Daoy (cell line): ENCODE measurements at regions not wholly inside any gene's neighbourhood (a gene's known extent, or its start where the extent isn't known, plus 50 kb on each side); places are given as distances from the start of the nearest gene placed in this dataset.

Source experiments
- DNase-seq: peaks from one replicate; pipeline ENCODE4 v3.0.0-alpha.2; 2015; ENCODE audit warnings: low read depth

- no peak for DNase-seq
These were observed 218.3 kb downstream of the IRF8 start for GRCh38 chr16:86117235-86117634.

GRCh38 chr16:86117756-86118155 is 218.8 kb downstream of the IRF8 start:
- DNase-seq, result no peak

GRCh38 chr16:86118467-86119307 is 219.7 kb downstream of the IRF8 start:
- DNase-seq, result peak; percentile 54

DNA sequence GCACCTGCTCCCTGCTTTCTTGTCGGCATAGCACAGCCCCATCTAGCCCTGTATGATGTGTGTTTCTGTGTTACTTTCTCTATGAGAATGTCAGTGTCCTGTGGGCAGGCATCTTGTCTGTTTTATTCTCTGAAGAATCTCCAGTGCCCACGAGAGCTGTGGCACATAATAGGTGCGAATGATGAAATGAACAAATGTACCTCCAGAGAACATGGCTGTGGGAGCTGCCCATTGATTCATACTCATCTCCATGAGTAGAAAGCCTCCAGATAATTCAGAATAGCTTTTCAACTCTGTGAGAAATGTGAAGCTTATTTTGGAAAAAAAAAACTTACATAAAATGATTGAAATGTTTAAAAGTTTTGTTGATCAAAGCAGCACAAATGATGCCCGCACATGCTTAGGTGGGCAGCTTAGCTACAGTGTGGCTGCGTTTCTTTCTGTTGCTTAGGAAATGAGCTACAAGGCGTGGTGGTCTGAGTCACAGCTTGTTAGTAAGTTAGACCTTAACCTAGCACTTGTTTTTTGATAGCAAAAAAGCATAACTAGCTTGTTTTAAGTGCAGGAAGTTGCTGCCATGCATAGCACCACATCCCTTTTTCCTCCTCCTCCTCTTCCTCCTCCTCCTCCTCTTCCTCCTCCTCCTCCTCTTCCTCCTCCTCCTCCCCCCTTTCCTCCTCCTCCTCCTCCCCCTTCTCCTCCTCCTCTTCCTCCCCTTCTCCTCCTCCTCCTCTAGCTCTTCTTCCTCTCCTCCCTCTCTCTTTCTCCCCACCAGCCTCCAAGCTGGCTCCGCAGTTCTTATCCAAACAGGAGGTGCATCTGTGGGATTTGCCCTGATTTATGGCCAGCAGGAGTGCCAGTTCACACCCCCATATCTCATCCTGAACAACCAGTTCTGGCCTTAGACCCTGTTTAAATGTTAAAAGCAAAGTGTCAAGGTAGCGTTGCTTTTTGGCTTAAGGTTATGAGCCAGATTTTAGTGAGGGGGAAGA is 221.5 kb downstream of the IRF8 start:
- peak; percentile 50 for DNase-seq

DNA sequence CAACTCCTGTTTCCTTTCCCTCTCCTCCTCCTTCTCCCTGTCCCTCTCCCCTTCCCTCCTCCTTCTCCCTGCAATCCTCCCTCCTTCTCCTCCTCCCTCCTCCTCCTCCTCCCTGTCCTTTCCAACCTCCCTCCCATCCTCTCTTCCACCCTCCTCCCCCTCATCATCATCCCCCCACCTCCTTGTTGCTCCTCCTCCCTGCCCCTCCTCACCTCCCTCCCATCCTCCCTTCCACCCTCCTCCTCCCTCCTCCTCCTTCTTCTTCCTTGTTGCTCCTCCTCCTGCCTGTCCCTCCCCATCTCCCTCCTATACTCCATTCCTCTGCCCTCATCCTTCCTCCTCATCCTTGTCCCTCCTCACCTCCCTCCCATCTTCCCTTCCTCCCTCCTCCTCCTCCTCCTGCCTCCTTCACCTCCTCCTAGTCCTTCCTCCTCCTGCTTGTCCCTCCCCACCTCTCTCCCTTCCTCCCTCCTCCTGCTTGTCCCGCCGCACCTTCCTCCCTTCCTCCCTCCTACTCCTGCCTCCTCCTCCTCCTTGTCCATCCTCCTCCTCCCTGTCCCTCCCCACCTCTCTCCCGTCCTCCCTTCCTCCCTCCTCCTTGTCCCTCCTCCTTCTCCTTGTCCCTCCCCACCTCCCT is 222.5 kb downstream of the IRF8 start:
- DNase-seq, result no peak

- no peak for DNase-seq
These were observed 223.8 kb downstream of the IRF8 start for GRCh38 chr16:86122681-86123342.

GRCh38 chr16:86124321-86124720 is 225.4 kb downstream of the IRF8 start:
- DNase-seq, result no peak

- DNase-seq, result no peak
These were observed 227.9 kb downstream of the IRF8 start for GRCh38 chr16:86126891-86127290.

- DNase-seq, result no peak
These were observed 228.4 kb downstream of the IRF8 start for GRCh38 chr16:86127366-86127765.

DNA sequence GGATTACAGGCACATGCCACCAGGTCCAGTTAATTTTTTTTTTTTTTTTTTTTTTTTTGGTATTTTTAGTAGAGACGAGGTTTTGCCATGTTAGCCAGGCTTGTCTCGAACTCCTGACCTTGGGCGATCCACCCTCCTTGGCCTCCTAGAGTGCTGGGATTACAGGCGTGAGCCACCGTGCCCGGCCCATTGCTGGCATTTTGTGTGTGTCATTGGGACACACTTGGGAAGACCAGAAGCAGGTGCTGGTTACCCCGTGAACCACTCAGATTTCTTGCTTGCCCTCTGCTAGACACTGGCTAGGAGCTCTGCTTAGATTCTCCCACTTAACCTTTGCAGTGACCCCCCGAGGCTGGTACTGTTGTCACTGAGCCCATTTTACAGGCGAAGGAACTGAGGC is 229.3 kb downstream of the IRF8 start:
- no peak for DNase-seq

GRCh38 chr16:86129541-86129940 is 230.6 kb downstream of the IRF8 start:
- no peak for DNase-seq

DNA sequence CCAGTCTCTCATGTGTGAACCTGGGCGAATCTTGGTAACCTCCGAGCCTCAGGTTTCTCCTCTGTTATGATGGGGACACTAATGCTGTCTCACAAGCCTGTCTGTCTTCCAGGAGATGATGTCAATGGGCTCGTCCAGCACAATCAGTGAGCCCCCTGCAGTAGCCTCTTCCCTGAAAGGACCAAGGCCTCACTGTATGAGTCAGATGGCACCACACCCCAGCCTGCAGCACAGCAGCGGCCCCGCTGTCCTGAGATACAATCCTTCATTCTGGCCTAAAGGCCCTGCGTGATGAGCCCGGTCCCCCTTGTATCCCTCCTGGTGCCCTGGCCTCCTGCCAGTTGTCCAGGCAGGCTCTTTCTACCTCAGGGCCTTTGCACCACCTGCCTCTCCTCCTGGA is 234.4 kb downstream of the IRF8 start:
- peak; percentile 29 for DNase-seq

GRCh38 chr16:86133847-86134375 is 234.9 kb downstream of the IRF8 start:
- DNase-seq, result no peak

GRCh38 chr16:86134802-86135461 is 236.0 kb downstream of the IRF8 start:
- no peak for DNase-seq

DNA sequence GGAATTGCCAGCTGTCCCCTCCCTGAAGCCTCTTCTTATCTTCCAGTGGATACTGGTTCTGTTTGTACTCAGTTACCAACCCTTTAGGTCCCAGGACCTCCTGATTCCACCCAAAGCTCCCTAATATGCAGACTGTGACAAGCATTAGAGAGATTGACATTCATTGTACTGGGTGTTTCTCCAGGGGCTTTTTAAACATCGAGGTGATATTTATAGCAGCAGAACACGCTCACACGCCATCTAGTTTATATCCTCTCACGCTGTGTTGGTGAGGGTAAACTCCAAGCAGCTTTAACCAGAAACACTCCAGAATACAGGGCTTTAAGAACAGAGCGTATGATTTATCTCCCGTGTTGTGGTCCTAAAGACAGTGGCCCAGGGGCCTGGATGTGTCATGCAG is 238.4 kb downstream of the IRF8 start:
- no peak for DNase-seq

DNA sequence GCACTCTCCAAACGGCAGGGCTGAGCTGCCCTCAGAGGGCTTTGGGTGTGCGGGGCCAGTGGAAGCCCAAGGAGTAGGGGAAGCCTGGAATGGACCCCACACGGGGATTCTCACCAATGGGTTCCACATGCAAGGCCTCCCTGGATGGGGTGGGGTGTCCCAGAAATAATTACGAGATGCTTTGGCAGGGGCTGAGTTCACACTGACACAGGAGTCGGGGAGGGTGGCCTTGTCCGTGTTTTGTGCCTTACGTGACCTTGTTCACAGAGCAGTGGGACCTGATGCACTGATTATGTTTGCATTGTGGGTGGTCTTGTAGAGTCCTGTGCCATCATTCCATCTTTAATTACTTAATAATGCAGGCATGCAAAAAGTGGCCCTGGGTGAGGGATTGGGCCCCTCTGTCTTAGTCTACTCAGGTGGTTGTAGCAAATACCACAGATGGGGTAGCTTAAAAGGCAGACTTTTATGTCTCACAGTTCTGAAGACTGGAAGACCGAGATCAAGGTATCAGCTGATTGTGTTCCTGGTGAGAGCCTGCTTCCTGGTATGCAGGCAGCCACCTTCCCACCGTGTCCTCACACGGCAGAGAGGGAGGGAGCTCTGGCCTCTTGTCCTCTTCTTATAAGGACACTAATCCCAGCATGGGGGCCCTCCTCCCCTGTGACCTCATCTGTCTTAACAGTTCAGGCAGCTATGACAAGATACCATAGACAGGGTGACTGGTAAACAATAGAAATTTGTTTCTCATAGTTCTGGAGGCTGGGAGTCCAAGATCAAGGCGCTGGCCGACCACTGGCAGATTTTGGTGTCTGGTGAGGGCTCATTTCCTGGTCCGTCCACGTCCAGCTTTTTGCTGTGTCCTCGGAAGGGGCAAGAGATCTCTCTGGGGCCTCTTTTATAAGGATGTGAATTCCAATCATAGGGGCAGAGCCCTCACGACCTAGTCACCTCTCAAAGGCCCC is 239.4 kb downstream of the IRF8 start:
- DNase-seq, result no peak

GRCh38 chr16:86142801-86143236 is 243.9 kb downstream of the IRF8 start:
- DNase-seq, result peak; percentile 47

- no peak for DNase-seq
These were observed 244.7 kb downstream of the IRF8 start for GRCh38 chr16:86143666-86144065.

DNA sequence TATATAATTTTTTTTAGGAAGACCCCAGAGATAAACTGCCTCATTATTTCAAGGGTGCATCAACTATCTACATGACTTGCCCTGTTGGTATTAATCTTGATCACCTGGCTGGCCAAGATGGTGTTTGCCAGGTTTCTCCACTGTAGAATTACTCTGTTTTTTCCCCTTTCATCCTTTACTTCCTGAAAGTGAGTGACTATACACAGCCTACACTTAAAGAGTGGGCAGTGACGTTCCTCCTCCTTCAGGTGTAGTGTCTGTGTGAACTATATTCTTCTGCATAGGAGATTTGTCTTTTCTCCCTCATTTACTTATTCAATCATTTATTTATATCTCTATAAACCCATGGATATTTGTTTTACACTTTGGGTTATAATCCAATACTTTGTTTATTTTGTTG is 246.7 kb downstream of the IRF8 start:
- DNase-seq, result no peak
